Activated T-cell treated with anti-CD3 and anti-CD28 coated beads, Interleukin-2, amount 50 U/mL, for 4 hours (primary cell): ENCODE measurements at regions not wholly inside any gene's neighbourhood (a gene's known extent, or its start where the extent isn't known, plus 50 kb on each side); places are given as distances from the start of the nearest gene placed in this dataset.

Source experiments
- ATAC-seq, 2 donors: fragments of 200-7000 bp; cut with Tn5 transposase; one replicate each; pipeline ENCODE4 v1.10.0; 2021
- DNase-seq: peaks from one replicate; pipeline ENCODE4 v3.0.0-alpha.2; 2020
- H3K27me3 Mint-ChIP-seq: one replicate; pipeline ENCODE4 v1.8.0; 2021; ENCODE audit warnings: low read depth, mixed read lengths
- H3K36me3 Mint-ChIP-seq: one replicate; pipeline ENCODE4 v1.8.0; 2022; ENCODE audit warnings: mixed read lengths; ENCODE audit not compliant: insufficient read depth
- H3K4me1 Mint-ChIP-seq: one replicate; pipeline ENCODE4 v1.8.0; 2021; ENCODE audit warnings: low read depth, mixed read lengths
- H3K4me3 Mint-ChIP-seq: one replicate; pipeline ENCODE4 v1.8.0; 2021; ENCODE audit warnings: mild to moderate bottlenecking, moderate library complexity, mixed read lengths
- H3K9me3 Mint-ChIP-seq: one replicate; pipeline ENCODE4 v1.8.0; 2021; ENCODE audit warnings: mixed read lengths

- no peak for DNase-seq
- H3K27me3 Mint-ChIP-seq = peaks cover 6% of the 10 kb centered on the region
- H3K36me3 Mint-ChIP-seq = no peaks in the 10 kb centered on the region
- H3K9me3 Mint-ChIP-seq = no peaks in the 10 kb centered on the region
- no peak overlapping the region for H3K4me3 Mint-ChIP-seq
- ATAC-seq = no peak
- H3K4me1 Mint-ChIP-seq = no peaks in the 10 kb centered on the region
Measured at GRCh38 chr6:140064366-140064765, 689.9 kb upstream of the CITED2 start.

- no peaks in the 10 kb centered on the region for H3K9me3 Mint-ChIP-seq
- H3K4me3 Mint-ChIP-seq = no peak overlapping the region
- DNase-seq (no peak), ATAC-seq (no peak)
- no peaks in the 10 kb centered on the region for H3K36me3 Mint-ChIP-seq
- H3K4me1 Mint-ChIP-seq = no peaks in the 10 kb centered on the region
- peaks cover 4% of the 10 kb centered on the region for H3K27me3 Mint-ChIP-seq
Measured at GRCh38 chr6:140063021-140063399, 688.6 kb upstream of the CITED2 start.

GRCh38 chr6:140062043-140063020 is 687.9 kb upstream of the CITED2 start:
- H3K27me3 Mint-ChIP-seq = peaks cover 4% of the 10 kb centered on the region
- ATAC-seq (no peak), DNase-seq (no peak)
- H3K36me3 Mint-ChIP-seq = no peaks in the 10 kb centered on the region
- no peaks in the 10 kb centered on the region for H3K9me3 Mint-ChIP-seq
- H3K4me1 Mint-ChIP-seq = no peaks in the 10 kb centered on the region
- no peak overlapping the region for H3K4me3 Mint-ChIP-seq

- Mint-ChIP-seq H3K27me3 (peaks cover 4% of the 10 kb centered on the region), H3K4me1 (no peaks in the 10 kb centered on the region), H3K4me3 (no peak overlapping the region), H3K9me3 (no peaks in the 10 kb centered on the region), H3K36me3 (no peaks in the 10 kb centered on the region)
- DNase-seq (no peak), ATAC-seq (no peak)
Measured at GRCh38 chr6:140061110-140062042, 686.9 kb upstream of the CITED2 start.

GRCh38 chr6:140059947-140060346 is 685.5 kb upstream of the CITED2 start:
- H3K27me3 Mint-ChIP-seq = peaks cover 4% of the 10 kb centered on the region
- no peaks in the 10 kb centered on the region for H3K36me3 Mint-ChIP-seq
- no peaks in the 10 kb centered on the region for H3K9me3 Mint-ChIP-seq
- no peaks in the 10 kb centered on the region for H3K4me1 Mint-ChIP-seq
- ATAC-seq (no peak), DNase-seq (no peak)
- no peak overlapping the region for H3K4me3 Mint-ChIP-seq

GRCh38 chr6:140058863-140059262 is 684.4 kb upstream of the CITED2 start:
- H3K4me3 Mint-ChIP-seq = no peak overlapping the region
- H3K4me1 Mint-ChIP-seq = no peaks in the 10 kb centered on the region
- DNase-seq (no peak), ATAC-seq (no peak)
- H3K36me3 Mint-ChIP-seq = no peaks in the 10 kb centered on the region
- peaks cover 4% of the 10 kb centered on the region for H3K27me3 Mint-ChIP-seq
- no peaks in the 10 kb centered on the region for H3K9me3 Mint-ChIP-seq

- no peaks in the 10 kb centered on the region for H3K36me3 Mint-ChIP-seq
- peaks cover 10% of the 10 kb centered on the region for H3K27me3 Mint-ChIP-seq
- no peak overlapping the region for H3K4me3 Mint-ChIP-seq
- ATAC-seq (no peak), DNase-seq (no peak)
- no peaks in the 10 kb centered on the region for H3K4me1 Mint-ChIP-seq
- no peaks in the 10 kb centered on the region for H3K9me3 Mint-ChIP-seq
Measured at GRCh38 chr6:140052736-140053729, 678.6 kb upstream of the CITED2 start.

- no peaks in the 10 kb centered on the region for H3K4me1 Mint-ChIP-seq
- no peaks in the 10 kb centered on the region for H3K9me3 Mint-ChIP-seq
- DNase-seq = no peak
- H3K36me3 Mint-ChIP-seq = no peaks in the 10 kb centered on the region
- no peak overlapping the region for H3K4me3 Mint-ChIP-seq
- peaks cover 10% of the 10 kb centered on the region for H3K27me3 Mint-ChIP-seq
- ATAC-seq = no peak
Measured at GRCh38 chr6:140051521-140052512, 677.4 kb upstream of the CITED2 start.

- peaks cover 12% of the 10 kb centered on the region for H3K27me3 Mint-ChIP-seq
- ATAC-seq (no peak), DNase-seq (no peak)
- no peaks in the 10 kb centered on the region for H3K4me1 Mint-ChIP-seq
- no peak overlapping the region for H3K4me3 Mint-ChIP-seq
- no peaks in the 10 kb centered on the region for H3K9me3 Mint-ChIP-seq
- H3K36me3 Mint-ChIP-seq = no peaks in the 10 kb centered on the region
Measured at GRCh38 chr6:140050101-140050995, 675.9 kb upstream of the CITED2 start.

- ATAC-seq (no peak), DNase-seq (no peak)
- Mint-ChIP-seq H3K4me3 (no peak overlapping the region), H3K9me3 (no peaks in the 10 kb centered on the region), H3K4me1 (no peaks in the 10 kb centered on the region), H3K27me3 (peaks cover 12% of the 10 kb centered on the region), H3K36me3 (no peaks in the 10 kb centered on the region)
Measured at GRCh38 chr6:140049251-140049650, 674.8 kb upstream of the CITED2 start.

GRCh38 chr6:140048202-140048790 is 673.8 kb upstream of the CITED2 start:
- Mint-ChIP-seq H3K36me3 (no peaks in the 10 kb centered on the region), H3K4me1 (no peaks in the 10 kb centered on the region), H3K4me3 (no peak overlapping the region), H3K9me3 (no peaks in the 10 kb centered on the region), H3K27me3 (peaks cover 12% of the 10 kb centered on the region)
- DNase-seq (no peak), ATAC-seq (no peak)

GRCh38 chr6:140047321-140047720 is 672.9 kb upstream of the CITED2 start:
- no peak for ATAC-seq
- H3K27me3 Mint-ChIP-seq = peaks cover 12% of the 10 kb centered on the region
- no peak for DNase-seq
- H3K4me3 Mint-ChIP-seq = no peak overlapping the region
- no peaks in the 10 kb centered on the region for H3K9me3 Mint-ChIP-seq
- no peaks in the 10 kb centered on the region for H3K36me3 Mint-ChIP-seq
- no peaks in the 10 kb centered on the region for H3K4me1 Mint-ChIP-seq
